Fibroblast of mammary gland (primary cell): ENCODE measurements at regions not wholly inside any gene's neighbourhood (a gene's known extent, or its start where the extent isn't known, plus 50 kb on each side); places are given as distances from the start of the nearest gene placed in this dataset.

Source experiments
- DNase-seq: peaks from one replicate; pipeline ENCODE4 v3.0.0-alpha.2; 2010; ENCODE audit warnings: low read depth
- H3K4me3 ChIP-seq: 2 replicates; pipeline ENCODE4 v1.5.1; 2011; ENCODE audit warnings: low read depth, mild to moderate bottlenecking, low read length, moderate library complexity; ENCODE audit not compliant: control insufficient read depth
- CTCF ChIP-seq: conservative IDR thresholded peaks from 2 replicates; pipeline ENCODE4 v1.5.1; 2011; ENCODE audit warnings: low read depth, low read length, inconsistent platforms; ENCODE audit not compliant: control insufficient read depth, insufficient read depth

- H3K4me3 ChIP-seq, result no peak overlapping the region
- DNase-seq, result no peak
- TF ChIP-seq CTCF, result no peak
Measured at GRCh38 chrX:35670889-35671288, 127.3 kb upstream of the MAGEB16 start.

GRCh38 chrX:35675151-35675550 lies 123.0 kb upstream of the MAGEB16 start:
- H3K4me3 ChIP-seq, result no peak overlapping the region
- TF ChIP-seq CTCF, result no peak
- DNase-seq, result no peak

- no peak for DNase-seq
- no peak overlapping the region for H3K4me3 ChIP-seq
- no peak for TF ChIP-seq CTCF
Measured at GRCh38 chrX:35680940-35681346, 117.2 kb upstream of the MAGEB16 start.

- H3K4me3 ChIP-seq, result no peak overlapping the region
- TF ChIP-seq CTCF, result no peak
- no peak for DNase-seq
Measured at GRCh38 chrX:35682476-35682875, 115.7 kb upstream of the MAGEB16 start.

GRCh38 chrX:35696760-35697234 lies 101.3 kb upstream of the MAGEB16 start:
- no peak overlapping the region for H3K4me3 ChIP-seq
- no peak for DNase-seq
- no peak for TF ChIP-seq CTCF

GRCh38 chrX:35699642-35700041 lies 98.5 kb upstream of the MAGEB16 start:
- no peak overlapping the region for H3K4me3 ChIP-seq
- no peak for DNase-seq
- no peak for TF ChIP-seq CTCF

- no peak for TF ChIP-seq CTCF
- no peak for DNase-seq
- no peak overlapping the region for H3K4me3 ChIP-seq
Measured at GRCh38 chrX:35700121-35700520, 98.0 kb upstream of the MAGEB16 start.
